MM.1S (cell line): ENCODE measurements at regions not wholly inside any gene's neighbourhood (a gene's known extent, or its start where the extent isn't known, plus 50 kb on each side); places are given as distances from the start of the nearest gene placed in this dataset.
A peak's percentile ranks its signal among the peaks of the same experiment; 100 is the strongest.

Experiments used
- DNase-seq: peaks from one replicate; pipeline ENCODE4 v3.0.0-alpha.2; 2015
- H2AFZ ChIP-seq: fragments of 300-600 bp; sonication (generic); 2 replicates; pipeline ENCODE4 v1.6.0; 2016; ENCODE audit warnings: antibody characterized with exemption, low read length
- H3F3A ChIP-seq: fragments of 300-600 bp; sonication (generic); 2 replicates; pipeline ENCODE4 v1.6.1; 2016; ENCODE audit warnings: mild to moderate bottlenecking, antibody characterized with exemption, low read length, moderate library complexity, mixed read lengths; ENCODE audit not compliant: insufficient read depth
- H3K27ac ChIP-seq: fragments of 300-600 bp; sonication (generic); 2 replicates; pipeline ENCODE4 v1.5.1; 2016; ENCODE audit warnings: mild to moderate bottlenecking, low read length
- H3K27me3 ChIP-seq: fragments of 300-600 bp; sonication (generic); replicated peaks from 2 replicates; pipeline ENCODE4 v1.6.0; 2016; ENCODE audit warnings: low read length; ENCODE audit not compliant: insufficient read depth
- H3K36me3 ChIP-seq: fragments of 300-600 bp; sonication (generic); replicated peaks from 2 replicates; pipeline ENCODE4 v1.6.1; 2016; ENCODE audit warnings: mild to moderate bottlenecking, low read length, mixed read lengths; ENCODE audit not compliant: insufficient read depth
- H3K4me1 ChIP-seq: fragments of 300-600 bp; sonication (generic); 2 replicates; pipeline ENCODE4 v1.6.1; 2016; ENCODE audit warnings: low read length, mixed read lengths
- H3K4me2 ChIP-seq: fragments of 300-600 bp; sonication (generic); 2 replicates; pipeline ENCODE4 v1.6.0; 2016; ENCODE audit warnings: low read depth, low read length
- H3K4me3 ChIP-seq: fragments of 300-600 bp; sonication (generic); 2 replicates; pipeline ENCODE4 v1.5.1; 2016; ENCODE audit warnings: low read length, mixed read lengths
- H3K79me2 ChIP-seq: fragments of 300-600 bp; sonication (generic); 2 replicates; pipeline ENCODE4 v1.6.1; 2016; ENCODE audit warnings: mixed run types, low read length, mixed read lengths
- H3K9ac ChIP-seq: fragments of 300-600 bp; sonication (generic); 2 replicates; pipeline ENCODE4 v1.6.1; 2016; ENCODE audit warnings: low read length, mixed read lengths
- H3K9me2 ChIP-seq: fragments of 300-600 bp; sonication (generic); replicated peaks from 2 replicates; pipeline ENCODE4 v1.6.1; 2016; ENCODE audit warnings: mild to moderate bottlenecking, low read length, mixed read lengths; ENCODE audit not compliant: insufficient read depth
- H3K9me3 ChIP-seq: fragments of 300-600 bp; sonication (generic); replicated peaks from 2 replicates; pipeline ENCODE4 v1.6.1; 2016; ENCODE audit warnings: mild to moderate bottlenecking, low read length, mixed read lengths; ENCODE audit not compliant: insufficient read depth
- H4K20me1 ChIP-seq: fragments of 300-600 bp; sonication (generic); 2 replicates; pipeline ENCODE4 v1.6.1; 2016; ENCODE audit warnings: mild to moderate bottlenecking, low read length, moderate library complexity, mixed read lengths; ENCODE audit not compliant: insufficient read depth
- CTCF ChIP-seq: fragments of 300-600 bp; sonication (generic); IDR thresholded peaks from 2 replicates; pipeline ENCODE4 v1.5.1; 2016; ENCODE audit warnings: antibody characterized with exemption, low read length, mixed read lengths
- EZH2 ChIP-seq: fragments of 300-600 bp; sonication (generic); optimal IDR thresholded peaks from 2 replicates; pipeline ENCODE3; 2017; ENCODE audit warnings: low read depth, mild to moderate bottlenecking, antibody characterized with exemption, low read length, mixed read lengths
- EZH2phosphoT487 ChIP-seq: fragments of 300-600 bp; sonication (generic); IDR thresholded peaks from 2 replicates; pipeline ENCODE4 v1.6.1; 2018; ENCODE audit warnings: antibody characterized with exemption, low read length

GRCh38 chr21:21688889-21689288, 690.7 kb downstream of the NCAM2 start:
- no peak for TF ChIP-seq EZH2phosphoT487
- peak; percentile 80 for TF ChIP-seq CTCF
- no peak for TF ChIP-seq EZH2
- Histone ChIP-seq H3K79me2 (no peaks in the 10 kb centered on the region), H3K4me3 (no peak overlapping the region), H4K20me1 (no peaks in the 10 kb centered on the region), H3K9me2 (no peaks in the 10 kb centered on the region), H3K9me3 (no peaks in the 10 kb centered on the region), H2AFZ (0 out of 2 replicates have a peak overlapping the region, but pooled peaks have one; percentile 16), H3F3A (no peaks in the 10 kb centered on the region), H3K4me2 (peak overlapping the region; percentile 9; the same call in 1 of the 2 replicates), H3K4me1 (no peaks in the 10 kb centered on the region), H3K27me3 (no peaks in the 10 kb centered on the region), H3K9ac (no peak overlapping the region), H3K36me3 (no peaks in the 10 kb centered on the region), H3K27ac (no peak overlapping the region)
- peak; percentile 65 for DNase-seq

- no peaks in the 10 kb centered on the region for H3K79me2 ChIP-seq
- TF ChIP-seq CTCF: no peak
- TF ChIP-seq EZH2: no peak
- TF ChIP-seq EZH2phosphoT487: no peak
- H4K20me1 ChIP-seq: no peaks in the 10 kb centered on the region
- H3F3A ChIP-seq: no peaks in the 10 kb centered on the region
- H3K27me3 ChIP-seq: no peaks in the 10 kb centered on the region
- H3K9me2 ChIP-seq: no peaks in the 10 kb centered on the region
- H3K27ac ChIP-seq: no peak overlapping the region
- H3K4me2 ChIP-seq: no peak overlapping the region
- no peak overlapping the region for H3K9ac ChIP-seq
- H3K36me3 ChIP-seq: no peaks in the 10 kb centered on the region
- DNase-seq: no peak
- no peak overlapping the region for H2AFZ ChIP-seq
- no peaks in the 10 kb centered on the region for H3K9me3 ChIP-seq
- no peaks in the 10 kb centered on the region for H3K4me1 ChIP-seq
- H3K4me3 ChIP-seq: no peak overlapping the region
These were observed 692.0 kb downstream of the NCAM2 start for GRCh38 chr21:21690068-21690665.

- TF ChIP-seq EZH2phosphoT487: no peak
- no peak for TF ChIP-seq CTCF
- no peak for TF ChIP-seq EZH2
- no peaks in the 10 kb centered on the region for H3K9me3 ChIP-seq
- no peaks in the 10 kb centered on the region for H3K27me3 ChIP-seq
- no peaks in the 10 kb centered on the region for H3K36me3 ChIP-seq
- no peak for DNase-seq
- H4K20me1 ChIP-seq: no peaks in the 10 kb centered on the region
- no peaks in the 10 kb centered on the region for H3K4me1 ChIP-seq
- H3K4me2 ChIP-seq: no peak overlapping the region
- H3K9me2 ChIP-seq: no peaks in the 10 kb centered on the region
- H3K79me2 ChIP-seq: no peaks in the 10 kb centered on the region
- H3K4me3 ChIP-seq: no peak overlapping the region
- no peak overlapping the region for H3K27ac ChIP-seq
- H3K9ac ChIP-seq: no peak overlapping the region
- H3F3A ChIP-seq: no peaks in the 10 kb centered on the region
- H2AFZ ChIP-seq: no peak overlapping the region
These were observed 714.7 kb downstream of the NCAM2 start for GRCh38 chr21:21712748-21713520.
